ENCODE measurements at regions not wholly inside any gene's neighbourhood (a gene's known extent, or its start where the extent isn't known, plus 50 kb on each side); places are given as distances from the start of the nearest gene placed in this dataset.

DNA sequence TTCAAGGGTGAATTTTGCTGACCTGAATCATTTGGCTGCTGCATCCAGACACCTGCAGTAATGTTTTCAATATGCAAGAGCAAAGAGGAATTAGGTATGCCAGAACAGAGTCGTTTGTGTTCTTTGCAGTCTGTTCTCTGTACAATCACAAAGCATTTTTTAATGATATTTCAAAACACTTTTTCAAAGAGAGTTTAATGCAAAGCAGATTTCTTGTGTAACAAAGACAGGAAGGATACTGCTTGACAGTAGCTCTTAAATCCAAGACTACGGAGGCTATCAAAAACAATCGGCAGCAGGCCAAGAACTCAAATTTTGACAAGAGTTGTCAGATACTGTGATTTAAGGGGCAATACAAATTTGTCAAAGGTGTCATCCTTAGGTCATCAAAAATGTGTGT lies 341.9 kb downstream of the GADD45G start:
- TF ChIP-seq, protein P1, sequence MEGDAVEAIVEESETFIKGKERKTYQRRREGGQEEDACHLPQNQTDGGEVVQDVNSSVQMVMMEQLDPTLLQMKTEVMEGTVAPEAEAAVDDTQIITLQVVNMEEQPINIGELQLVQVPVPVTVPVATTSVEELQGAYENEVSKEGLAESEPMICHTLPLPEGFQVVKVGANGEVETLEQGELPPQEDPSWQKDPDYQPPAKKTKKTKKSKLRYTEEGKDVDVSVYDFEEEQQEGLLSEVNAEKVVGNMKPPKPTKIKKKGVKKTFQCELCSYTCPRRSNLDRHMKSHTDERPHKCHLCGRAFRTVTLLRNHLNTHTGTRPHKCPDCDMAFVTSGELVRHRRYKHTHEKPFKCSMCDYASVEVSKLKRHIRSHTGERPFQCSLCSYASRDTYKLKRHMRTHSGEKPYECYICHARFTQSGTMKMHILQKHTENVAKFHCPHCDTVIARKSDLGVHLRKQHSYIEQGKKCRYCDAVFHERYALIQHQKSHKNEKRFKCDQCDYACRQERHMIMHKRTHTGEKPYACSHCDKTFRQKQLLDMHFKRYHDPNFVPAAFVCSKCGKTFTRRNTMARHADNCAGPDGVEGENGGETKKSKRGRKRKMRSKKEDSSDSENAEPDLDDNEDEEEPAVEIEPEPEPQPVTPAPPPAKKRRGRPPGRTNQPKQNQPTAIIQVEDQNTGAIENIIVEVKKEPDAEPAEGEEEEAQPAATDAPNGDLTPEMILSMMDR (IDR thresholded peaks at IDR 0.05): no peak

DNA sequence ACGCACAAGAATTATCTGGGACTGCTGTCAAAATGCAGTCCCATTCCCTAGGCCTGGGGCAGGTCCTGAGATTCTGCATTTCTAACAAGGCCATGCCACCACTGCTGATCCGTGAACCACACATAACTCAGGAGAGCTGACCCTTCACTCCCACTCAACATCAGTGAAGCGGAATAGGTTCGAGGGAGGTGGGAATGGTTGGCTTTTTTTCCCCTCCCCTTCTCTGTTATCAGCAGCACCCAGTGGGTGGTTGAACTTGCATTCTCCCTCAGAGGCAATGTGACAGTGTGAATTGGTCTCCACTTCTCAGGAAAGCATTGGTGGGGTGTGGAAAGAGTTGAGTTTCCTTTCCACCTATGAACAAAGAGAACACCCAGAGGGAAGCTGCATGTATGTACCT lies 344.3 kb downstream of the GADD45G start:
- TF ChIP-seq, protein P1 (IDR thresholded peaks at IDR 0.05): no peak

DNA sequence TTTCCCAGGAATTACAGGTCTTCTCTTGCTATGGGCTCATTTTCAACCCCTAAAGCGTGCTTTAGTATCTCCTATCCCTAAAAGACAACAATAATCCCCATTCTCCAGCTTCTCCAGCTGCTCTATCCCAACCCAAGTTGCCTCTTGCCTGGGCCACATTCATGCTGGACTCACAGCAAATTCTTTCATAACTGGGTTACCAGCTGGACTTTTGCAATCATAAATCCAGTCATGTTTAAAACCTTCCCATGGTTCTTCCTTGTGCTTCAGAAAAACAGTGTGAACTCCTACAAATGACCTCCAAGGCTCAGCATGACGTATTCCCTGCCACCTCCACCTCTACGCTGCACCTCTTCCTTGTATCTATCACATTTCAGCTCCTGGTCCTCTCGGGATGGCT lies 346.9 kb downstream of the GADD45G start:
- TF ChIP-seq, protein P1 (IDR thresholded peaks at IDR 0.05): no peak

DNA sequence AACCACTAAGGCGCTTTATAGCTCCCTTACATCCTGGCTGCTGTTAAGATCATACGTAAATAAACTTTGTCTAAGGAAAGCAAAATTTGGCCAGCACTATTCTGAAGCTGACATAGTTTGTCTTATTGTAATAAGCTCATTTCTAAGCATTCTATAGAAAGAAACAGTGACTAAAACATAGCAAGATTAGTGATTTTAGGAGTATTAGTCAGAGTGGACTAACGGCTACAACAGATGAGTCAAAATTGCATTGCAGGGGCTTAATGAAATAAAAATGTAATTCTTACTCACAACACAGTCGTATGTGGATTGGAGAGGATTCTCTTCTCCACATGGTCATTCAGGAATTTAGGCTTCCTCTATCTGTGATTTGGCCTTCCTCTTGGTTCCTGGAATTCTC lies 347.6 kb downstream of the GADD45G start:
- TF ChIP-seq, protein P1 (IDR thresholded peaks at IDR 0.05): no peak

DNA sequence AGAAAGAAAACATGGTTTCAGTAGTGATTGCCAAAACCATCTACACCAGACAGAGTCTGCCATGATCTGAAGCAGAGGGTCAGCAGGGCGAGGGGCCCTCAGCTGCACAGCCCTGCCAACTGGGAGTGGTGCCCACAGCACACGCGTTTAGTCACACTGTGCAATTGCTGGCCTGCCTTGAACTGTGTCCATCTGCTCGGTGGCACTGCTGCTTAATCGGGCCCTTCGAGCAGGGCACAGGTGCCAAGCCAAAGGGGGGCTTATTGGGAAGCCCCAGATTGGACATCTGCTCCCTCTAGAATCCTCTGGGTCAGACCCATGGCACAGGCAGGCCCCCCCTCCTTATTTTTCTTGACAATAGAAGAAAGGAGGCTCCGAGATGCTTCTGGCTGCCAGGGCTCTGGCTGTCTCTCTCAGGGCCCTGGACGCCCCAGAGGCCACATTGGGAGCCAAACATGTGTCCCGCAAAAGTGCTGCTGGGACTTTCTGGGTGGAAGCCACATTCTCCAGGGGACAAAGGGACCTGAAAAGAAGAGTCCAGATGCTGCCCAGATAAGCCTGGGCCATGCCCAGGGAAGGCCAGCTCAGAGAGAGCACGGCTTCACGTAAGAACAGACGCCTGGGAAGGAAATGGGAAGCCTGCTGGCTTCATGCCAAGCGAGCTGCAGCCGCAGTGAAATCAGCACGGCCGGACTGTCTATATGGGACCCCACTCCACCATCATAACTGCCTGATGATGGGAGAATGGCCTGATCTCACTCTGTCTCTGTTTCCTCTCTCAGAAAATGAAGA lies 349.2 kb downstream of the GADD45G start:
- TF ChIP-seq, protein P1 (IDR thresholded peaks at IDR 0.05): no peak

DNA sequence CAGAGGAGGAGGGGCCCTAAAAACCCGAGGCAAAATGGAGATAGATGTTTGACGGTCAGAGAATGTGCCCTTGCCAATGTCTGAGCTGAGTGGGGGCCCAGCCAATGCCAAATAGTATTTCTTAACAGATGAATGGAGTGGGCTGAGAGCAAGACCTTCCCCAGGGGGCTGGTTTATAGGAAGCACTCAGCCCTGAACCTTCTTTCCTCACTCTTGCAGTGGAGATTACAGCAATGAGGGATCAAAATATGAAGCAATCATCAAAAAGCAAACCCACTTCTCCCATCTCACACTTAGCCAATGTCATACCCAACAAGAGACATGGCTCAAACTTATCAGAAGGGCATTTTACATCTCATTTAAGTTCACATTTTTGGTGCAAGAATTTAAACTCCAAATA lies 350.3 kb downstream of the GADD45G start:
- TF ChIP-seq, protein P1 (IDR thresholded peaks at IDR 0.05): no peak

DNA sequence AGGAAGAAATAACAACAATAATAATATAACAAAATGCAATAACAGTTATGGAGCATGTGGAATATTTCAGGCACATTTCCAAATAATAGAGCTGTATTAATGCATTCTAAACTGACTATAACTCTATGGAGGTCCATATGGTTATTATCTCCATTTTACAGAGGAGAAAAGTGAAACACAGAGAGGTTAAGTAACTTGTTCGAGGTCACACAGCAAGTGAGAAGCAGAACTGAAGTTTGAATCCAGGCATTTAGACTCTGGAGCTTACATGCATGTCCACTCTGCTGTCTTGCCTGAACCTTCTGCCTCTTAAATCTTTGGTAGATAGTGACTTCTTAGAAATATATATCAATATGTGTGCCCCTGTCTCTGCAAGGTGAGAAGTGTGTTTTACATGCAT lies 350.8 kb downstream of the GADD45G start:
- TF ChIP-seq, protein P1 (IDR thresholded peaks at IDR 0.05): no peak

DNA sequence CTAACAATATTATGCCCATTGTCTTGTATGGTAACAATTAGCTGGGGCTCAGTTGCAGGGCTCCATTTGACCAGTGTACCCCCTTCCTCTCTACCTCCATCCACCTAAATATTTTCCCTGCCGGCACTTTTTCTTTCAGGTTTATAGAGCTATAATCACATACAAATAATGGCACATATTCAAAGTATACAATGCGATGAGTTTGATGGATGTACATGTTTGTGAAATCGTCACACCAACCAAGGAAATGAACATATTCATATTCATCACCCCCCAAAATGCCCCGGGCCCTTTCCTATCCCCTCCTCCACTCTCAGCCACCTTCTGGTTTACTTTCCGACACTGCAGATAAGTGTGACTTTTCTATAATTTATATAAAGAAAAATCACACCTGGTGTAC lies 351.5 kb downstream of the GADD45G start:
- TF ChIP-seq, protein P1 (IDR thresholded peaks at IDR 0.05): no peak
